GM12878 (cell line): ENCODE measurements at regions not wholly inside any gene's neighbourhood (a gene's known extent, or its start where the extent isn't known, plus 50 kb on each side); places are given as distances from the start of the nearest gene placed in this dataset.

ENCODE experiments used
- ATAC-seq: fragments of 200-7000 bp; cut with Tn5 transposase; 3 replicates; pipeline ENCODE4 v1.9.1; 2020; ENCODE audit warnings: mild to moderate bottlenecking, moderate library complexity
- BruUV-seq: library from RNA; stranded (reverse); fragments of 400-500 nt; replicated peaks from 2 replicates; lab custom pipeline; 2021; lab: Mats Ljungman, UMichigan
- CTCF ChIA-PET: fragments of 300-600 bp; sonication (Branson Sonifier 250); formaldehyde crosslinking; extraction: SDS; loops from one replicate; lab custom pipeline; 2021; ENCODE audit warnings: inconsistent platforms; lab: Yijun Ruan, JAX
- POLR2A ChIA-PET: fragments of 350-600 bp; formaldehyde crosslinking; extraction: SDS; loops from one replicate; lab custom pipeline; 2021; ENCODE audit warnings: inconsistent platforms; lab: Charles Lee
- RAD21 ChIA-PET: fragments of 300-600 bp; sonication (Branson Sonifier 250); formaldehyde crosslinking; loops from one replicate; lab custom pipeline; 2023; ENCODE audit warnings: antibody characterized with exemption; ENCODE audit not compliant: unreplicated experiment; lab: Charles Lee
- SMC1A ChIA-PET: fragments of 300-600 bp; sonication (Branson Sonifier 250); formaldehyde crosslinking; loops from one replicate; lab custom pipeline; 2023; ENCODE audit not compliant: unreplicated experiment, uncharacterized antibody; lab: Charles Lee
- DNase-seq: peaks from one replicate; pipeline ENCODE4 v3.0.0-alpha.2; 2011; ENCODE audit warnings: low read depth, low spot score
- FAIRE-seq: peaks from 3 replicates; lab custom pipeline; 2011; peaks lifted over from hg19 to GRCh38; lab: Jason Lieb, UNC
- H2AFZ ChIP-seq: 2 replicates; pipeline ENCODE4 v1.6.0; 2011; ENCODE audit warnings: low read depth, low read length, control low read depth; ENCODE audit not compliant: control insufficient read depth
- H3K27ac ChIP-seq: 2 replicates; pipeline ENCODE4 v1.5.1; 2011; ENCODE audit warnings: control low read depth; ENCODE audit not compliant: control insufficient read depth, insufficient read depth
- H3K27me3 ChIP-seq, 2 experiments: replicated peaks in 1 of 2; 2 replicates each; pipeline versions ENCODE4 v1.6.0 to v1.6.1; 2011; ENCODE audit warnings: low read length in 1 of 2; ENCODE audit not compliant: control insufficient read depth in 2 of 2, insufficient read depth in 2 of 2
- H3K36me3 ChIP-seq, 2 experiments: 2 replicates each; pipeline ENCODE4 v1.5.1; 2011; ENCODE audit warnings: low read length in 1 of 2; ENCODE audit not compliant: control insufficient read depth in 2 of 2, insufficient read depth in 2 of 2
- H3K4me1 ChIP-seq: 2 replicates; pipeline ENCODE4 v1.6.1; 2011; ENCODE audit warnings: mild to moderate bottlenecking, low read length, moderate library complexity, mixed read lengths; ENCODE audit not compliant: control insufficient read depth, insufficient read depth
- H3K4me2 ChIP-seq: 2 replicates; pipeline ENCODE4 v1.6.0; 2011; ENCODE audit warnings: control low read depth; ENCODE audit not compliant: control insufficient read depth, insufficient read depth
- H3K4me3 ChIP-seq: fragments of 200-600 bp; sonication (generic); 2 replicates; pipeline ENCODE4 v1.5.1; 2016
- H3K79me2 ChIP-seq: 2 replicates; pipeline ENCODE4 v1.6.0; 2011; ENCODE audit warnings: low read length; ENCODE audit not compliant: control insufficient read depth, insufficient read depth
- H3K9ac ChIP-seq: 2 replicates; pipeline ENCODE4 v1.8.0; 2011; ENCODE audit warnings: low read length, control low read depth, mixed read lengths; ENCODE audit not compliant: control insufficient read depth, insufficient read depth
- H3K9me3 ChIP-seq: replicated peaks from 3 replicates; pipeline ENCODE4 v1.5.1; 2011; ENCODE audit warnings: mild to moderate bottlenecking, low read length; ENCODE audit not compliant: control insufficient read depth, insufficient read depth
- H4K20me1 ChIP-seq: 2 replicates; pipeline ENCODE4 v1.6.0; 2011; ENCODE audit not compliant: control insufficient read depth, insufficient read depth
- PAX5 ChIP-seq: IDR thresholded peaks from 2 replicates; pipeline ENCODE4 v1.6.1; 2011; ENCODE audit warnings: low read depth, low read length, borderline replicate concordance
- RAD21 ChIP-seq: IDR thresholded peaks from 2 replicates; pipeline ENCODE4 v1.6.1; 2011; ENCODE audit warnings: mild to moderate bottlenecking, low read depth, low read length, moderate library complexity; ENCODE audit not compliant: insufficient read depth
- RBBP5 ChIP-seq: fragments of 200-600 bp; sonication (generic); conservative IDR thresholded peaks from 2 replicates; pipeline ENCODE4 v1.6.1; 2016
- STAT1 ChIP-seq: fragments of 450-650 bp; conservative IDR thresholded peaks from 2 replicates; pipeline ENCODE4 v1.6.1; 2014; ENCODE audit warnings: antibody characterized with exemption, mild to moderate bottlenecking
- WRNIP1 ChIP-seq: IDR thresholded peaks from 2 replicates; pipeline ENCODE4 v1.6.1; 2011; ENCODE audit warnings: low read depth, low read length, improper control_type of control experiment, borderline replicate concordance
- ZNF207 ChIP-seq: fragments of 450-650 bp; IDR thresholded peaks from 2 replicates; pipeline ENCODE4 v1.6.1; 2014; ENCODE audit warnings: antibody characterized with exemption, mild to moderate bottlenecking, borderline replicate concordance
- ZNF24 ChIP-seq: fragments of 450-650 bp; IDR thresholded peaks from 2 replicates; pipeline ENCODE4 v1.6.1; 2017; ENCODE audit warnings: antibody characterized with exemption, mild to moderate bottlenecking
- WGBS: methylation state at CpG from one replicate; pipeline ENCODE4 v1.1.6; 2016; ENCODE audit warnings: low lambda C conversion rate; ENCODE audit not compliant: insufficient replicate concordance, insufficient coverage; ENCODE audit errors: missing lambda C conversion rate; 5-methylcytosine and 5-hydroxymethylcytosine counted together
- in situ Hi-C: fragments of 300-500 bp; cut with MboI; formaldehyde crosslinking; loops from 9 replicates; pipeline ENCODE4 v1.14.3; 2018; ENCODE audit warnings: mixed read lengths
- intact Hi-C: fragments of 100-400 bp; cut with micrococcal nuclease; formaldehyde crosslinking; loops from one replicate; pipeline ENCODE4 v1.14.2; 2022; ENCODE audit not compliant: unreplicated experiment
- TF ChIP-seq, protein P1 (sequence below): IDR thresholded peaks from 2 replicates; pipeline ENCODE4 v1.6.1; 2012; ENCODE audit warnings: low read depth, low read length, improper control_type of control experiment
- TF ChIP-seq, protein P2 (sequence below): fragments of 450-650 bp; formaldehyde crosslinking; IDR thresholded peaks from 2 replicates; pipeline ENCODE4 v1.4.0; 2020; ENCODE audit warnings: mild to moderate bottlenecking, moderate library complexity

DNA sequence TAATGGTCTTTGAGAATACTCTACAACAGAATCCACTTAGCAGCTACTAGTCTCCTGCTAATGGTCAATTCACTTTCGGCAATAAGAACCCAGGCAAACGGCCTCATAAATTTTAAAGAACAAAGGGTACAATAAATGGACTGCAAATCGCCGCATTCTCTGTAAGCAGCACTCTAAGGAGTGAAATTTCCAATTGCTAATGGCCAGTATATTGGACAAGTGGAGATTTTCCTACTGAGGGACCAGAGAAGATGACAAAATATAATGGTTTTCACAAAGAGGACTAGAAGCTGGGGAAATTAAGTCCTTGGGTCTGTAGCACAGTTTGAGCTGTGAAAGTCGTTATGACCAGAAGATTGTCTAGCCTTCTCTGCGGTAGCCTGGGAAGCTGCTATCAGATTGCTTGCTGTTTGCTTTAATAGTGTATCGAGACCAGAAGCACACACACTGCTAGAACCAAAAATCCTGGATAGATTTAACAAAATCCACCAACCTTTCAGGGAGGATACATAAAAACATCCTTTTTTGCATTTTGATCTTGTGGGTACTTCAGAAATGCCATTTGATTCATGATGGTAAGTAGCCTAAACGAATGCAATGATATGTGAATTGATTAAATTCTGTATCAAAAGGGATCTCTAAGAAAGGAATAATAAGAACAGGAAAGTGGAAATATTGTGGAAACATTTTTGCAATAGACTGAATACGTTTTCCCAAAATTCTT lies 53.6 kb upstream of the ATP8B1 start:
- BruUV-seq = no TSS peak
- POLR2A ChIA-PET = no interaction called here
- H4K20me1 ChIP-seq = no peaks in the 10 kb centered on the region
- no peak overlapping the region for H2AFZ ChIP-seq
- H3K4me3 ChIP-seq = no peak overlapping the region
- intact Hi-C loops (loop anchor here (5.0 kb wide), 1 partner anchor 224 kb away; no protein-coding TSS in a partner anchor), in situ Hi-C loops (no loop called here)
- no peaks in the 10 kb centered on the region for H3K4me1 ChIP-seq
- TF ChIP-seq ZNF207 (no peak), ZNF24 (no peak), STAT1 (no peak), RAD21 (no peak), RBBP5 (no peak), WRNIP1 (no peak)
- ATAC-seq (no peak), FAIRE-seq (no peak), DNase-seq (no peak)
- CTCF ChIA-PET = interaction anchor here (1.4 to 1.6 kb wide), 2 partner anchors 25 to 39 kb away, joined by 3 to 5 read pairs; no protein-coding TSS in a partner anchor
- H3K36me3 ChIP-seq = no peaks in the 10 kb centered on the region
- H3K9ac ChIP-seq = no peak overlapping the region
- 46% methylated on average over 9 of the region's 9 CpGs for WGBS
- no peaks in the 10 kb centered on the region; the same call in 2 of the 3 replicates for H3K9me3 ChIP-seq
- no peaks in the 10 kb centered on the region for H3K79me2 ChIP-seq
- peaks cover 0 to 5% of the 10 kb centered on the region in 2 experiments; a peak in 3 of 4 replicates for H3K27me3 ChIP-seq
- RAD21 ChIA-PET = interaction anchor here (1.4 kb wide), 1 partner anchor 226 kb away, joined by 3 read pairs; no protein-coding TSS in a partner anchor
- SMC1A ChIA-PET = interaction anchor here (0.7 to 1.5 kb wide), 3 partner anchors 9 to 237 kb away, joined by 3 to 4 read pairs (median 3); no protein-coding TSS in a partner anchor
- H3K4me2 ChIP-seq = no peak overlapping the region
- H3K27ac ChIP-seq = no peak overlapping the region

DNA sequence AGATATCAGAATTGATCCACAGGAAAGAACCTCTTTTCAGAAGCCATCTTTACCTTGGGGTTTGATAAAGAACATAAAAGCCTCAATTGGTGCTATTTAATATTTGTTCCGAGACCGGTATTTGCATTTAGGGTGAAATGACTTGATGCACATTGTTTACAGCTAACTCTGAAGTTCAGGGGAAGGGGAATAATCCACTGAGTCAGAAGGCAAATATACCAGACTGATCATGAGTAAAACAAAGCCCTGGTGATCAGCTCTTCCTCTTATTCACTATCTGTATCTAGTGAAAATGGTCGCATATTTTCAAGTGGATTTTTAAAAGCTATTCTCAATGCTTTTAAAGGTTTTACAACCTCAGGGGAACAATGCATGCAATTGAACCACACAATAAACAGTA lies 53.0 kb upstream of the ATP8B1 start:
- Histone ChIP-seq H3K9ac (no peak overlapping the region), H2AFZ (no peak overlapping the region), H3K4me1 (no peaks in the 10 kb centered on the region), H4K20me1 (no peaks in the 10 kb centered on the region), H3K9me3 (no peaks in the 10 kb centered on the region; the same call in 2 of the 3 replicates), H3K27me3 (peaks cover 0 to 5% of the 10 kb centered on the region in 2 experiments; a peak in 3 of 4 replicates), H3K36me3 (no peaks in the 10 kb centered on the region), H3K27ac (no peak overlapping the region), H3K4me2 (no peak overlapping the region), H3K4me3 (no peak overlapping the region), H3K79me2 (no peaks in the 10 kb centered on the region)
- ChIA-PET POLR2A (no interaction called here), SMC1A (interaction anchor here (1.2 to 1.5 kb wide), 2 partner anchors 9 to 237 kb away, joined by 3 read pairs; no protein-coding TSS in a partner anchor), CTCF (interaction anchor here (1.4 to 1.6 kb wide), 2 partner anchors 26 to 38 kb away, joined by 3 to 5 read pairs; no protein-coding TSS in a partner anchor), RAD21 (interaction anchor here (1.4 kb wide), 1 partner anchor 225 kb away, joined by 3 read pairs; no protein-coding TSS in a partner anchor)
- intact Hi-C loops = loop anchor here (5.0 kb wide), 1 partner anchor 224 kb away; no protein-coding TSS in a partner anchor
- in situ Hi-C loops = no loop called here
- 13% methylated on average over 3 of the region's 3 CpGs for WGBS
- DNase-seq = no peak
- no TSS peak for BruUV-seq
- FAIRE-seq = no peak
- ATAC-seq = no peak
- no peak for TF ChIP-seq PAX5
- TF ChIP-seq, protein P1, sequence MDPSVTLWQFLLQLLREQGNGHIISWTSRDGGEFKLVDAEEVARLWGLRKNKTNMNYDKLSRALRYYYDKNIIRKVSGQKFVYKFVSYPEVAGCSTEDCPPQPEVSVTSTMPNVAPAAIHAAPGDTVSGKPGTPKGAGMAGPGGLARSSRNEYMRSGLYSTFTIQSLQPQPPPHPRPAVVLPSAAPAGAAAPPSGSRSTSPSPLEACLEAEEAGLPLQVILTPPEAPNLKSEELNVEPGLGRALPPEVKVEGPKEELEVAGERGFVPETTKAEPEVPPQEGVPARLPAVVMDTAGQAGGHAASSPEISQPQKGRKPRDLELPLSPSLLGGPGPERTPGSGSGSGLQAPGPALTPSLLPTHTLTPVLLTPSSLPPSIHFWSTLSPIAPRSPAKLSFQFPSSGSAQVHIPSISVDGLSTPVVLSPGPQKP = no peak
- TF ChIP-seq, protein P2, sequence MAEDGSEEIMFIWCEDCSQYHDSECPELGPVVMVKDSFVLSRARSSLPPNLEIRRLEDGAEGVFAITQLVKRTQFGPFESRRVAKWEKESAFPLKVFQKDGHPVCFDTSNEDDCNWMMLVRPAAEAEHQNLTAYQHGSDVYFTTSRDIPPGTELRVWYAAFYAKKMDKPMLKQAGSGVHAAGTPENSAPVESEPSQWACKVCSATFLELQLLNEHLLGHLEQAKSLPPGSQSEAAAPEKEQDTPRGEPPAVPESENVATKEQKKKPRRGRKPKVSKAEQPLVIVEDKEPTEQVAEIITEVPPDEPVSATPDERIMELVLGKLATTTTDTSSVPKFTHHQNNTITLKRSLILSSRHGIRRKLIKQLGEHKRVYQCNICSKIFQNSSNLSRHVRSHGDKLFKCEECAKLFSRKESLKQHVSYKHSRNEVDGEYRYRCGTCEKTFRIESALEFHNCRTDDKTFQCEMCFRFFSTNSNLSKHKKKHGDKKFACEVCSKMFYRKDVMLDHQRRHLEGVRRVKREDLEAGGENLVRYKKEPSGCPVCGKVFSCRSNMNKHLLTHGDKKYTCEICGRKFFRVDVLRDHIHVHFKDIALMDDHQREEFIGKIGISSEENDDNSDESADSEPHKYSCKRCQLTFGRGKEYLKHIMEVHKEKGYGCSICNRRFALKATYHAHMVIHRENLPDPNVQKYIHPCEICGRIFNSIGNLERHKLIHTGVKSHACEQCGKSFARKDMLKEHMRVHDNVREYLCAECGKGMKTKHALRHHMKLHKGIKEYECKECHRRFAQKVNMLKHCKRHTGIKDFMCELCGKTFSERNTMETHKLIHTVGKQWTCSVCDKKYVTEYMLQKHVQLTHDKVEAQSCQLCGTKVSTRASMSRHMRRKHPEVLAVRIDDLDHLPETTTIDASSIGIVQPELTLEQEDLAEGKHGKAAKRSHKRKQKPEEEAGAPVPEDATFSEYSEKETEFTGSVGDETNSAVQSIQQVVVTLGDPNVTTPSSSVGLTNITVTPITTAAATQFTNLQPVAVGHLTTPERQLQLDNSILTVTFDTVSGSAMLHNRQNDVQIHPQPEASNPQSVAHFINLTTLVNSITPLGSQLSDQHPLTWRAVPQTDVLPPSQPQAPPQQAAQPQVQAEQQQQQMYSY (CRISPR knock-in tag) = no peak
